GM10266 (cell line): ENCODE measurements at regions not wholly inside any gene's neighbourhood (a gene's known extent, or its start where the extent isn't known, plus 50 kb on each side); places are given as distances from the start of the nearest gene placed in this dataset.

Experiments
- DNase-seq: peaks from one replicate; pipeline ENCODE4 v3.0.0; 2012; ENCODE audit errors: extremely low spot score
- TF ChIP-seq, protein P1 (sequence below): IDR thresholded peaks from 2 replicates; pipeline ENCODE4 v1.5.1; 2012; ENCODE audit warnings: mild to moderate bottlenecking, low read depth; ENCODE audit not compliant: control insufficient read depth, insufficient read depth; ENCODE audit errors: missing control alignments

DNA sequence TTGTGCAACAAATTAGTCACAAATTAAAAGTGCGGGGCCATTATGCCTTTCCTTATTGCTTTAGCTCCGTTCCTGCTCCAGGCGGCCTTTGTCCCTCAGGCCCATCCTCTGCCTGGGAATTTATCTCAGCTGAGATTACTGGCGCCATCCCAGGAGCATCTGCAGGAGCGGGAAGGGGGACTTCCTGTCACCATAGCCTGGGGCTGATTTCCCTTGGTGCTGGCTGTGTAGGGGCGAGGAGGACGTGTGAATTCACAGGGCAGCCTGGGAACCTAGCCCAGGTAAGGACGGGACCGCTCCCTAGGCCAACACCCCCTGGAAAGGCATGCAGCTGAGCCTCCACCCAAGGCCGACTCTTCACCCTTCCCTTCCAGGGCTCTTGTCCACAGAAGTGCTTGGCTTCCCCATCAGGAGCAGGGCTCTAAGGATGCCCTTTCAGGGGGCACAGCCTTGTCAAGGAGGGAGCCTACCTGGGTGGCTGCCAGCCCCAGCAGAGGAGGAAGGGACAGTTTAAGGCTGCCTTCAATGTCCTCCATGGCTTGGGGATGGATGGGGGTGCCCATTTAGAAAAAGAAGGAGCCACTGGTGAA is 72.6 kb upstream of the NKX1-1 start:
- no peak for DNase-seq
- TF ChIP-seq, protein P1, sequence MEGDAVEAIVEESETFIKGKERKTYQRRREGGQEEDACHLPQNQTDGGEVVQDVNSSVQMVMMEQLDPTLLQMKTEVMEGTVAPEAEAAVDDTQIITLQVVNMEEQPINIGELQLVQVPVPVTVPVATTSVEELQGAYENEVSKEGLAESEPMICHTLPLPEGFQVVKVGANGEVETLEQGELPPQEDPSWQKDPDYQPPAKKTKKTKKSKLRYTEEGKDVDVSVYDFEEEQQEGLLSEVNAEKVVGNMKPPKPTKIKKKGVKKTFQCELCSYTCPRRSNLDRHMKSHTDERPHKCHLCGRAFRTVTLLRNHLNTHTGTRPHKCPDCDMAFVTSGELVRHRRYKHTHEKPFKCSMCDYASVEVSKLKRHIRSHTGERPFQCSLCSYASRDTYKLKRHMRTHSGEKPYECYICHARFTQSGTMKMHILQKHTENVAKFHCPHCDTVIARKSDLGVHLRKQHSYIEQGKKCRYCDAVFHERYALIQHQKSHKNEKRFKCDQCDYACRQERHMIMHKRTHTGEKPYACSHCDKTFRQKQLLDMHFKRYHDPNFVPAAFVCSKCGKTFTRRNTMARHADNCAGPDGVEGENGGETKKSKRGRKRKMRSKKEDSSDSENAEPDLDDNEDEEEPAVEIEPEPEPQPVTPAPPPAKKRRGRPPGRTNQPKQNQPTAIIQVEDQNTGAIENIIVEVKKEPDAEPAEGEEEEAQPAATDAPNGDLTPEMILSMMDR = no peak

DNA sequence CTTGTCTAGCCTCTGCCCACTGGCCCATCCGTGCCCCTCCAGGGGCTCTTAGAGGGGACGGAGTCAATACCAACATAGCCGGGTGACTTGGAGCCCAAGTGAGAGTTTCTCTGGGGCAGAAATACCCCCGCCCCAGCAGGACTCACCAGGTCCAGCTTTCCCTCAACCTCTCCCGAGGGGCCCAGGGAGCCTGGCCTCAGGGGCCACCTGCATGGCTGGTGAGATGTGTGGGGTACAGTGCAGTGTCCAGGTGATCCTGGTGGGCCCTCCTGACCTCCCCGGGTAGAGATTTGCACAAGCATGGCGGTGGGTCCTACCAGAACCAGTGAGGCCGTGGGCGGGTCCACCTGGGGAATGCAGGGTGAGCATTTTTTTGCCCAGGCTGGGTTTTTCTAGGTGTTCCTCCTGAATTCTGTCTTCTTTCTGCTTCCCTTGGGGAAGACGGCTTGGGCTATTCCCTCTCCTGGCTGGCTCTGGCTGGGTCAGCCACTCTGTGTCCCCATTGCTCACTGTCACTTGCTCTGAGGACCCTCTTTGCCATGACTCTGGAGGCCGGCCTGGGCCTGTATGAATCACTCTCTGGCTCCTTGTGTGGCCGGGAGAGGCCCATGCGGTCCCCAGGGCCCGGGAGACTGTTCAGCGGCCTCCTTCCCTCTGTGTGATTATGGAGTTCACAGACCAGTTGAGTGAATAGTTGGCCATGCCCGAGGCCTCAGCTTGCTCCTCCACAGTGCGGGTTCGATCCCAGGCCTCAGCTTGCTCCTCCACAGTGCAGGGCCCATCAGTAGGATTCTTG is 71.0 kb upstream of the NKX1-1 start:
- DNase-seq = no peak

DNA sequence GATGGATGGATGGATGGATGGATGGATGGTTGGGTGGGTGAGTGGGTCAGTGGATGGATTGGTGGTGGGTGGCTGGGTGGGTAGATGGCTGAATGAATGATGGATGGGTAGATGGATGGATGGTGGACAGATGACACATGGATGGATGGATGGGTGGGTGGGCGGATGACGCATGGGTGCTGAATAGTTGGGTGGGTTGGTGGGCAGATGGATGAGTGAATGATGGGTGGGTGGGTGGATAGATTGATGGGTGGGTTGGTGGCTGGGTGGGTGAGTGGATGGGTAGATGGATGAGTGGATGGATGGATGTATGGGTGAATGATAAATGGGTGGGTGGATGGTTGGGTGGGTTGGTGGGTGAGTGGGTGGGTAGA is 69.9 kb upstream of the NKX1-1 start:
- no peak for DNase-seq

More for the DNA sequence above, 71.0 kb upstream of the NKX1-1 start:
- TF ChIP-seq, protein P1 = no peak

DNA sequence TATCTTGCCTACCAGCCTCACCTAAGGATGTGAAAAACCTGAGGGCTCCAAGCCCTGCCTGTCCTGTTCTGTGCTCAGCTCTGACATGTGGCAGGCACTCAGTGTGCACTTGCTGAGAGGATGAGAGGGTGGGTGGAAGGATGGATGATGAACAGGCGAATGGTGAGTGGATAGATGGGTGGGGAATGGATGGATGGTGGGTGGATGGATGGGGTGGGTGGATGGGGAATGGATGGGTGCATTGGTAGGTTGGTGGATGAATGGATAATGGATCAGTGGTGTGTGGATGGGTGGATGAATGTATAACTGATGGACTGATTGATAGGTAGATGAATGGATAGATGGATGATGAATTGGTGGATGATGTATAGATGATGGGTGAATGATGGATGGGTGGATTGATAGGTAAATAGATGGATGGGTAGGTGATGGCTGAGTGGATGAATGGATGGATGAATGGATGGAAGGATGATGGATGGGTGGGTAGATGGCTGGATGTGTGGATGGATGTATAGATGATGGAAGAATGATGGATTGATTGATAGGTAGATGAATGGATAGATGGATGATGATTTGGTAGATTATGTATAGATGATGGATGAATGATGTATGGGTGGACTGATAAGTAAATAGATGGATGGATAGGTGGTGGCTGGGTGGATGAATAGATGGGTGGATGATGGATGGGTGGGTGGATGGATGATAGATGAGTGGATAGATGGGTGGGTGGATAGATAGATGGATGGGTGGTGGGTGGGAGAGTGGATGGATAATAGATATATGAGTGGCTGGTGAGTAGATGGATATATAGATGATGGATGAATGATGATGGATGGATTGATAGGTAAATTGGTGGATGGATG is 69.3 kb upstream of the NKX1-1 start:
- TF ChIP-seq, protein P1 = no peak
- DNase-seq = no peak

More for the DNA sequence above, 69.9 kb upstream of the NKX1-1 start:
- TF ChIP-seq, protein P1 = no peak

DNA sequence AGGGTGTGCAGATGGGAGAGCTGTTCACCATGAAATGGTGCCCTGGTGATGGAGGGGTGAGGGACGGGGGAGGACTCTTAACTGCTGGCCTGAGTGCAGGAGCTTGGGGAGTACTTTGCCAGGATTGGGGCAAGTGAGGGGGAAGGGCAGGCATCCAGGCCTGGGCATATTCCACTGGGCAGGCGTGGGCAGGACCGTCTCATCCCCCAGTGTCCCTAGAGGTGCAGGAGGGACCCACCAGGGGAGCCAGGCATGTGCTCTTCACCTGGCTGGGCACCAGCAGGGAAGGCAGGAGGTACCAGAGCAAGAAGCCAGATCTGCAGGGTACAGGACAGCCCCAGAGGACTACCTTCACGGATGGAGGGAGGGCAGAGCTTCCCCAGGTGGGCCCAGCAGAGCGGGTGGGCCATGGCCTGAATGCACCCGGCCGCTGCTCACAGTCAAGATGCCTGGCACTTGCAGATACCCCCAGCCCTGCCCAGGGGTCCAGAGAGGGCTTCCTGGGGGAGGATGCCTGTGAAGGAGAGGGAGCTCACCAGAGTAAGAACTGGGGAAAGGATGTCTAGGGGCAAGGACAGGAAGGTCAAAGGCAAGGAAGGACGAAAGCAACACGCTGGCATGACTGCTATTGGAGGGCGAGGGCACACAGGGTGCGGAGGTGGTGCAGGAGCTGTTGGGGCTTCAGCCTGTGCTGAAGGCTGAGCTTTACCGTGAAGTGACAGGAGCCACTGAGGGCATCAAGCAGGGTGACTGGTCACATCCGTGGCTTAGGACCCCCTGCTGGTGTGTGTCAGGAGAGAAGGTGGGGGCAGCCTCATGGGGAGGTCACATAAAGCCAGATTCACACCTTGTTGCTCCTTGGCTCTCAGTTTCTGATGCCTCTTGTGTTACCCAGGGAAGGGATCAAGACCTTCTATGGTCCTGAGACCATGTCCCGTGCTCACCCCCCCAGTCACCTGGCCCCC is 68.2 kb upstream of the NKX1-1 start:
- DNase-seq = no peak
- TF ChIP-seq, protein P1 = no peak

DNA sequence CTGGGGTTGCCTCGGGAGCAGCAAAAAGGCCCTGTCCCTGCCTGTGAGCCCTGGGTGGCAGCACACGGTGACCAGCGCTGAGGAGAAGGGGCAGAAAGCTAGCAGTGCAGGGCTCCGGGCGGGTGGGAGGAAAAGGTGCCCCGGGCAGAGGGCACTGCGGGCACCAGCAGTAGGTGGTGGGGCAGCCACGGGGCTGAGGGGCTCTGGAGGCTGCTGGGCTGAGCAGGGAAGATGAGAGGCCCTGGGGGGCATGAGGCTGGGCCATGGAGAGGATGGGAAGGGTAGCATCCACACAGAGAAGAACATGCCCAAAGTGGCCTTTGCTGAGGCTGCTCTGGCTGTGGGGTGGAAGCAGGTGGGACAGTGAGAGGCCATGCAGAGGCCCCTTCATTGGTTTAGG is 67.5 kb upstream of the NKX1-1 start:
- DNase-seq = no peak
- TF ChIP-seq, protein P1 = no peak
